T1000 (cell line): ENCODE measurements at regions not wholly inside any gene's neighbourhood (a gene's known extent, or its start where the extent isn't known, plus 50 kb on each side); places are given as distances from the start of the nearest gene placed in this dataset.
"Not testable (repeated sequence)": the region's sequence is repeated elsewhere in the genome, so short reads cannot be mapped to it uniquely, and the experiment has no call there.

Experiments
- DNase-seq: peaks from one replicate; lab custom pipeline; 2025; ENCODE audit warnings: mixed read lengths; lab: John Stamatoyannopoulos, UW

DNA sequence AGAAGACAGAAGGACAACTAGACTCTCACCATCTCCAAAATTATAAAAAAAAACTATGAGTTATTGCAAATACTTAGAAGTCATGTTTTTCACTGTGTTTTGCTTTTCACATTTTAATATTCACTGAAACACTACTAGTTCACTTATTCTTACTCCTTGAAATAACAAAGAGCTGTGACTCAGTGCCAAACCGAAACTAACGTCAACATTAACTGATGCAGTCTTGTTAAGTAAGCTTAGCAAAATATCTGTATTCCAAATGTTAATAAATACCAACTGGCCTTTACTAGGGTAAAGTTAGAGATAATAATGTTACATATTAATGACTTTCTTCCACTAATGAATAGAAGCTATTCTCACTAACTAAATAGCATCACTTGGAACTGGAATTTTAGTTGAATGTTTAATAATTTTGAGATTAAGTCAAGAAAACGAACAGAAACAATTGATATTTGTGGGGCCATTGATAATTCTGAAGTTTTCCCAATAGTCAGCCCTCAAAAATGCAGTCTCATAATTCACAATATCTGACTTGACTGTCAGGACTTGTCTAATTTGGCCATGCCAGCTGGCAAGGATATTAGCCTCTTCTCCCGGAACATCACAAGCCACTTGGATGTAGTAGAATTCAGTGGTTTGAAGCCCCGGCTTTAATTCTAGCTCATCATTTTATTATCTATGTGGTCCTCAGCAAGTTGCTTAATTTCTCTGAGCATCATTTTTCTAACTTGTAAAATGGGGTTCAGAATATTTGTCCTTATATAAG is 230.1 kb upstream of the DDI1 start:
- DNase-seq: no peak

DNA sequence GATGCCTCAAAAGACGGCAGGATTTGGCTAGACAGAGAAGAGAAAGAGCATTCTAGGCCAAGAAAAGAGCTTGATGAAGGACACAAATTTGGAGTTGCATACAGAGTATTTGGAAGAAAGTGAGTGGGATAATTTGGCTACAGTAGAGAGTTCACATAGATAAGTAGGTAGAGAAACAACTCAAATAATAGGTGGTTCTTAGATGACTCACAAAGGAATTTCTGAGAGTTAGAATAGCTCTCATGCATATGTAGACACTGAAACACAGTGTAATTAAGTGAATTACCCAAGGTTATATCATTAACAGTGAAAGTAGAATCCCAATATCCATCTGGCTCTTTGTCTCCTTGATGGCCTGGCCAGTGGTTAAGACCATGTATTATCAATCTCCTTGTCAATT is 228.6 kb upstream of the DDI1 start:
- no peak for DNase-seq

DNA sequence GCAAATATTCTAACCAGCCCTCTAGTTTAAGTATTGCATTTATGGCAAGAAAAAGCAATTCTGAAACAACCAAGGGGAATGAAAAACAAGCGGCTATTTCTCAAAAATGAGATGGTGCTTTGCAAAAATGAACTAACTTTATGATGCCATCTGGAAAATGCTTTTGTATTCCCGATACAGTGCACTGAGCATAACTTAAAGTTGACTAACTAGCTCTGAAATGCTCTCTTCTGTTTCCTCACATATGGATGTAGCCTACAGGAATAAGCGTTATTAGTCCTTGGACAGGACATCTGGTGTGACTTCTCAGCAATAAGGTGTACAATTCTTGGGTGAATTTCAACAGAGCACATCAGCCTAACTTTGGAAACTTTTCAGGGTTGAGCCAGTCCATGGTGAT is 228.2 kb upstream of the DDI1 start:
- DNase-seq: no peak

DNA sequence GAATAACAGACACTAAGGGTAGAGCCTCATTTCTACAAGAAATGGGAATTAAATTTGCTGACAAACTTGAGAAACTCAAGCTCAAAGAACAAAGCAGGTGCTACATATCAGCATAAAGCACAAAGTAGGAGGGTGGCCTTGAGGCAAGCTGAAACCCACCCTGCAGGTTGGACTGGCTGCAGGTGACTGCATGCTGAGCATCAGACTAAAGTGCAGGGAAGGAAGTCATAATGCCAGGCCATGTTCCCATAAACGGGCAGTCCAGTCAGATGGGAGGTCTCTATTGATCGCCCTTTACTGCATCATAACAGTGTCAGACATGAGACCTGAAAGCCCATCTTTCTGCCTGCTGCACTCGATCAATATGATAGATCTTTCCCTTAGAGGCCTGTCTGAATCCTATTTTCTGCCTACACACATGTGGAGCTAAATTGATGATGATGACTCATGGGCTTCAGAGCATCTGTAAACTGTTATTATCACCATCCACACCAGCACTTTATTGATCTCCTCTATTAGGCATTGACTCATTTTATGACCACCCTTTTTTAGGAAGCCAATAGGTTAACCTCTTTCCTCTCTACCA is 224.5 kb upstream of the DDI1 start:
- DNase-seq: no peak

DNA sequence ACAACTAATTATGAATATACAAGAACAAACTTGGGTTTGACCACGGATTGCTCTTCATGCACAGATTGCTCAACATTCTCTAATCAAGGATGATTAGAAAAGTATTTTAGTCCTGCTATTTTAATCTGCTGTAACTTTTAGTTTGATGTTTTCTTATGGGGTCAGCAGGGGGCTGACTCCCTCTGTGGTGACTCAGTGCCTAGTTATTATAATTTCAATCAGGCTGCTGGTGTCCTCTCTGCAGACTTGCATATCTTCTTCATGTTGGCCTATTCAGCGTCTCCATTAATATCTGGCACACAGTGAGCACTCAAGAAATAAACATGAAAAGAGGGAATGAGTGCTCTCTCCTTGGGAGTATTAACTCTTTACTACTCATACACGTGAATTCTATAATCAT is 223.8 kb upstream of the DDI1 start:
- no peak for DNase-seq

DNA sequence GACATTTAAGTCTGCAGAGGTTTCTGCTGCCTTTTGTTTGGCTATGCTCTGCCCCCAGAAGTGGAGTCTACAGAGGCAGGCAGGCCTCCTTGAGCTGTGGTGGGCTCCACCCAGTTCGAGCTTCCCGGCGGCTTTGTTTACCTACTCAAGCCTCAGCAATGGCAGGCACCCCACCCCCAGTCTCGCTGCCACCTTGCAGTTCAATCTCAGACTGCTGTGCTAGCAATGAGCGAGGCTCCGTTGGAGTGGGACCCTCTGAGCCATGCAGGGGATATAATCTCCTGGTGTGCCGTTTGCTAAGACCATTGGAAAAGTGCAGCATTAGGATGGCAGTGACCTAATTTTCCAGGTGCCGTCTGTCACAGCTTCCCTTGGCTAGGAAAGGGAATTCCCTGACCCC is 216.1 kb upstream of the DDI1 start:
- not testable (repeated sequence) for DNase-seq

DNA sequence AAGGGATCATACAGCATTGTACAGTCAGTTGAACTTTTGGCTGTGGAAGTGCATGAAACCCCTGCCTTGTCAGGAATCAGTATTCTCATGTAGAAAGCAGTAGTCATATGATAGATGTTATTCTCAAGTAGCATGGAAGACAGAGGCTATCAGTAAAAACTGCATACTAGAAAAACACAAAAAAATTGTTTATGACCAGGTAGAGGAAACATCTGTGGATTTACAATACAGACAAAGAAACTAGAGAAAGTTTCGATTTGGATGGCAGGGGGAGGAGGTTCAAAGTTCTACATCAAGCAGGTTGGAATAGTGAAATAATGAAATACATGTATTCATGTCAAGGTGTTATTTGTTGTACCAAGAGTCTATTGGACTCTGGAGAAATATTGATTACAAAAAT is 212.3 kb upstream of the DDI1 start:
- DNase-seq: no peak

DNA sequence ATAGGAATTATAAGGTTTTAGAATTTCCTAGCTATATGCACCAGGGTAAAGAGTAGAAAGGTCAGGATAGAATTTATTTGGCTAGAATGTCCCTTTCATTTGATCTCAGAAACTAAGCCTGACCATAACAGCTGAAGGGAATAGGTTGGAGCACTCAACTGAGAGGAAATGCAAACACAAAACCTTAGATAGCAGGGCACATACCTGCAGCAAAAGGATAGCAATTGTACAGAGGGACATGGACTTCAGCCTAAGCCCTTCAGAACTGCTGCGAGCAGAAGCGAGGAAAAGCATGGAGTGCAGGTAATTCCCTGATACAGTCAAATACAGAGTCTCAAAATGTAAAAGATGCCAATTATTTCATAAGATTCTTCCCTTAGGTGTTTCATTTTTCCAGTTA is 211.0 kb upstream of the DDI1 start:
- DNase-seq: no peak

DNA sequence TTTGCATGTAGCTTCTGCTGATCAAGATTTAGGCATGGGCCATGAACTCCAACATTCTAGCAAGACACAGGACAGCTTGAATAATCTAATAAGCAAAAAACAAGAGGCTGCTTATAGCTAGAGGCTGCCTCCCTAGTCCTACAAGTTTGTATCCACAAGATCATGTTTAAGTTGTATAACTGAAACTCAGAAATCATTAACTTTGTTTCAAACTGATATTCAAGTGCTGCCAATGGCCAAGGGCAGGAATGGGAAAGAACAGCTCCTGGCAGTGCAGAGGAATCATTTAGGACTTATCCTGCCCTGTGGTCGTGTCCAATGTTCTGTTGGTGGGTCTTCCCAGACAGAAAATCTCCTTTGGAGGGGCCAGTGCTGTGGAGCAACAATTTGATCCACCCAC is 209.6 kb upstream of the DDI1 start:
- DNase-seq: no peak

DNA sequence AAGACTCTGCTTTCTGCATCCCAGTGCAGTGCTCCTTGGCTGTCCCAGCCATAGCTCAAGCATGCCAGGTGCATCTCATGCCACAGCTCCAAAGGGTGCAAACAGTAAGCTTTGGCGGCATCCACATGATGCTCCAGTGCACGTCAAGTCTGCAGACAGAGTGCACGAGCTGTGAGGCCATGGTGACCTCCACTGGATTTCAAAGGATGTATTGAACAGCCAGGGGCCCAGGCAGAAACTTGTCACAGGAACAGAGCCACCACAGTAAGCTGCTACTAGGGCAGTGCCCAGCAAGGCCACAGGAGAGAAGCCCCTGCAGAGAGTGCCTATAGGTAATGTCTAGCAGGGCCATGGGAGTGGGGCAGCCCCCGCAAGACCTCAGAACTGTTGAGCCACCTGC is 206.8 kb upstream of the DDI1 start:
- no peak for DNase-seq

DNA sequence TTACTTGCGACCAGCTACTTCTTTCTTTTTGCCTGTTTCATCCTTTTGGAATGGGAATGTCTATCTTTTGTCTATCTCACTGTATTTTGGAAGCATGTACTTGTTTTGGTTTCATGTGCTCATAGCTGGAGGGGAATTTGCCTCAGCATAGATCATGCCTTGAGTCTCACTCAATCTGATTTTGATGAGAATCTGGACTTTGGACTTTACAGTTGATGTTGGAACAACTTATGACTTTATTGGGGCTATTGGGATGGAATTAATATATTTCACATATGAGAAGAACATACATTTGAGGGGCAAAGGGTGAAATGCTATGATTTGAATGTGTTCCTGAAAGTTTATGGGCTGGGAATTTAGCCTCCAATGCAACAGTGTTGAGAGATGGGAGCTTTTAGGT is 206.2 kb upstream of the DDI1 start:
- DNase-seq: no peak

DNA sequence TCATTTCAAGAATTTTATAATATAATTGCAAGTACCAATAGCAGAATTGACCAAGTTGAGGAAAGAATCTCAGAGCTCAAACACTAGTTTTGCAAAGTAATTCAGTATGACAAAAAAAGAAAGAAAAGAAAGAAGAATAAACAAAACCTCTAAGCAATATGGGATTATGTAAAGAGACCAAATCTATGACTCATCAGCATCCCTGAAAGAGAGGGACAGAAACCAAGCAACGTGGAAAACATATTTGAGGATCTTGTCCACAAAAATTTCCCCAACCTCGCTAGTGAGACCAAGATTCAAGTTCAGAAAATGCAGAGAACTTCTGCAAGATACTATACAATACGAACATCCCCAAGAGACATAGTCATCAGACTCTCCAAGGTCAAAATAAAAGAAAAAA is 203.7 kb upstream of the DDI1 start:
- no peak for DNase-seq

DNA sequence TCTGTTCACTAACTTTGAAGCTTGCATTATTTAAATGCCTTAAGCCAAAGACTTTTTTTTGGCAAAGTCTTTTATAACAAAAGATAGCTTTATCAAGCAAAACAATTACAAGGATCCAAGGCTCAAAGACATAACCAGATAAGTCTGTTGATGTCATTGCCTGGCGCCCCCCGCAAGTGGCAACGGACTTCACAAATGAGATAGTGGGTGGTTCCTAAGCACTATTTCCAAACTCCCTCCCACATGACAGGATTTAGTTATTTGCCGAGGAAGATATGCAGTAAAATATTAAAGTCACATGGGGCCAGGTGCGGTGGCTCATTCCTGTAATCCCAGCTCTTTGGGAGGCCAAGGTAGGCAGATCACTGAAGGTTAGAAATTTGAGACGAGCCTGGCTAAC is 194.2 kb upstream of the DDI1 start:
- no peak for DNase-seq

DNA sequence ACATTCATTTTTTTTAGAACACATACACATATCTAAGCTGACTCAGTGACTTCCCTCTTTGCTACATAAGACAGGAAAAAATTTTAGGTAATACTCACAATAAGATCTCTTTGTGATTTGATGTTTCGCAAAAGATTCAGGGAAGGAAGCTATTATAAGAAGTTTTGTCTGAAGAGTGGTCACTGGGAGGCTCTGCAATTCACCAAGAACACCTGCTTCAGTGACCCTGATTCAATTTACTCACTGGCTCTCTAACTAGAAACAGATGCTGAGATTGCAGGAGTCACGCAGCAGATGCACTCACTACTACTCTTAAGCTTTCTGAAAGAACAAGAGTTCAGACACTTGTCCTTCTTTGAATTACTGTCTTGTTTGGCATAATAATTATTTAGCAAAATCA is 193.6 kb upstream of the DDI1 start:
- no peak for DNase-seq

DNA sequence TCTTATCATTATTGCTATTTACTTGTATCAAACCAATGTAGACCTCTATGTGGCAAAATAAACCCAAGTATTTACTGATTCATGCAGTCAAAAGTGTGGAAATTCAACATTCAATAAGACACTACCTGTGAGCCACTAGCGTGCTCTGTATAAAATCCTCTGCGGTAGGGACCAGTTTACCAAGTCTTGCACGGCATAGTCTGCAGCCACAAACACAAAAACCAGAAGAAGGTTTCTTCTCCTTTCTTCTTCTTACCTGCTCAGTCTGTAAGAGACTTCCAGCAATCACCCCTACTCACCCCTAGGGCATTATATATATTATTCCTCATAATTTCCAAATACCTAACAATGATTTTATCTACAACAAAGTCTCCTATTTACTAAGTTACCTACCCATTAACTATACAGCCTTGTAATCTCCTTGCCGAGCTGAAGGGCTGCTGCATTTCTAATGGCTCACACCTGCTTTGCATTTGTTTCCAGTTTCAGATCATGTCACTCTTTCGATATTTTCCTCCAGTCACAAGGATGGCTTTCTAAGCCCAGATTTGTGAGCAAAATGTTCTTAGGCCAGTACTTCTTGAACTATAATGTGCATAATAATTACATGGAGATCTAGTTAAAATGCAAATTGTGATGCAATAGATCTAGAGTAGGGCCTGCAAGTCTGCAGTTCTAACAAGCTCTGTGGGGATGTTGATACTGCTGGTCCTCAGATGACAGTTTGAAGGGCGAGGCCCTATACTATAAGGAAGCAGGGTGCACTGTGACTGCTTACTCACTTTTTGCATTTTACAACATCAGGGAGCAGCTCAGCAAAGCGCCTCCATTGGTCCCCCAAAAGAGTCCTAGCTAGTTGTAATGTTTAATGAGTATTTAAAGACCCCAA is 191.9 kb upstream of the DDI1 start:
- no peak for DNase-seq

DNA sequence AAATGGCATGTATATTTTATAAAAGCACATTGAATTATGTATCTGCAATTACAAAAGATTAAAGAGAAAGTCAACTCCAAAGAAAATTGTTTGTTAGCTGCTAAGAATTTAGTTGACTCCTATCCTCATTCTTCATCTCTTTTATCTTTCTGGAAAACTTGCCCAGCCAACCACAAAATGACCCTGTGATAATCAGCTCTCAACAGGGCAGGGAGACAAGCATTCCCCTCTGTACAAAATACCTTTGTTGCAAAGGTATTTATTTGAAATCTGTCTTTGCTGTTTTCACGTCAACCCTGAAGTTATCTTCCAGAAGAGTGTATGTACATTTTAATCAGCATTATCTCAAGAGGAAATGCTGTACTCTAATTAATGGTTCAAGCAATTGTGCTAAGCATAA is 191.1 kb upstream of the DDI1 start:
- DNase-seq: no peak

DNA sequence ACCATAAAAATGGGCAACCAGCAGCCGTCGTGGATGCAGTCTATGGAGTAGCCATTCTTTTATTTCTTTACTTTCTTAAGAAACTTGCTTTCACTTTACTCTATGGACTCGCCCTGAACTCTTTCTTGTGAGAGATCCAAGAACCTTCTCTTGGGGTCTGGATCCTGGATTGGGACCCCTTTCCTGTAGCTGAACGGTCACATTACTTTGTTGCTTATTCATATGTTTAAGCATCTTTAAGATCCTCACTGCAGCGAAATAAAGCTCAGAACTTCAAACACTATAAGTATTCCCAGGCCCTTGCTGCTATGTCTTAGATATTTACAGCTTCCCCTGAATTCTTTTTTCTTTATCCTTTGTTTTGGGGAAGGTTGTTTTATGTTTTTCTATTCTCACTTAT is 187.8 kb upstream of the DDI1 start:
- DNase-seq: no peak

DNA sequence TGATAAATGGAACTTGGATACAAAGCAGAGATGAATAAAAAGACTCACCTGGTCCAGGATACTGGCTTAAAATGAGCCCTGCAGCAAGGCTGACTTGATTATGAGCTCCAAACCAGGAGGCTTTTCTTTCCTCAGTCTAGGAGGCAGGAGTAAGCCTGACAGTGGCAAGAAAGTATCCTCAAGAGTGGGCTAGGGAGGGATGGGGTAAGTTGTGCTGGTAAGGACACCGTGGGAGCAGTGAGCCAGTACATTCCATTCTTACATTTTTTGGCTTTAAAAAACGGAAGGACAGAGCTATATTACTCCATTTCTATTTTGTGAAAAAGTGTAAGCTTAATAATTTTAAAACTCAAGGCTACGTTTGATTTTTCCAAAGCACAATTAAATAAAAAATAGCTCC is 187.1 kb upstream of the DDI1 start:
- no peak for DNase-seq

DNA sequence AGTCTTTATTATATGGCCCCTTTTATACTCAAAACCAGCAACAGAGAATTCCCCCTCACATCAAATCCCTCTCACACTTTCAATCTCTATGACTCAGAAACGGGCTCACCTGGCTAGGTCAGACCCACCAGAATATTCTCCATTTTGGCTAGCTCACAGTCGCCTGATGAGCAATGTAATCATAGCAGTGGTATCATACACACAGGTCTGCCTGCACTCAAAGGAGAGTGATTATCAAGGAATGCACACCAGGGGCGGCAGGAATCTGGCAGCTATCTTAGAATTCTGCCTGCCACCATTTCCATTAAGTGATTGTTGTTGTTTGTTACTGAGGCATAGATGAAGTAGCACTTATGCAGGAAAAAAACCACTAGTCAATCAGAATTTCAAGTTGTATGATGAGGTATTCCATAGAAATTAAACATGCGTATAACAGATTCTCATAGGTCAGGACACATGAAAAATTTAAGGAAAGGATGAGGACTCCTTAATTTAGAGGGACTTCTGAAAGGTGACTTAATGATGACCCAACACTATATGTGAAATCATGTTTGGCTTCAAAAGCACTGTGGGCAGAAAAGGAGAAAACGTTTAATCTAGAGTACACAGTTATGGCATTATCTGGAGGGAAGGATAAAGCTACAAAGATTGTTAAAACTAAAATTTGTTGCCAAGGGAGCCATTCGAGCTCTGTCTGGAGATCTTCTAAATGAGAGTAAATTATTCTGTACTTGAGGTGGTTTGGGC is 185.8 kb upstream of the DDI1 start:
- no peak for DNase-seq

DNA sequence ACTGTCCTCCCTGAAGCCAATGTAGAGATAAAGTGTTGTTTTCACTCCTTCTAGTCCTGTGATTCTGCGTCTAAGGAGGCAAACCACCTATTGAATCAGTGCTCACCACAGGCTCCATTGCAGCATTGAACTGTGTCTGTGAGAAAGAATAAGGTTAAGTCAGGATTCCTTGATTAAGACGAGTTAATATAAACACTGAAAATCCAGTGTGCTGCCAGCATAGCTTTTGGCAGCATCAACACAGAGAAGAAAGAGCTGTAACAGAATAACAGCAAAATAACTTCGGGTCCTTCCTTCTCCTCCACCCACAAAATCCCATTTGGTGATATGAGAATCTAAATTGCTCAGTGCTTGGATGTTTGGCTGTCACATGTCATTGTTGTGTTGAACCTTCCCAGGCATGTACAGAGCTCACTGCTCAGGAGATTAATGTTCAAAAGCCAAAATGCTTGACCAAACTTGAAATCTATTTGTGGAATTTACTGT is 185.2 kb upstream of the DDI1 start:
- DNase-seq: no peak
